Skeletal muscle cell (primary cell): ENCODE measurements at regions not wholly inside any gene's neighbourhood (a gene's known extent, or its start where the extent isn't known, plus 50 kb on each side); places are given as distances from the start of the nearest gene placed in this dataset.
"Not testable (repeated sequence)": the region's sequence is repeated elsewhere in the genome, so short reads cannot be mapped to it uniquely, and the experiment has no call there.

Experiments used
- DNase-seq: peaks from one replicate; pipeline ENCODE4 v3.0.0-alpha.2; 2010; ENCODE audit warnings: low read depth
- H3K4me3 ChIP-seq: 2 replicates; pipeline ENCODE4 v1.5.1; 2011; ENCODE audit warnings: low read depth, mild to moderate bottlenecking, control low read depth, low read length, moderate library complexity

DNA sequence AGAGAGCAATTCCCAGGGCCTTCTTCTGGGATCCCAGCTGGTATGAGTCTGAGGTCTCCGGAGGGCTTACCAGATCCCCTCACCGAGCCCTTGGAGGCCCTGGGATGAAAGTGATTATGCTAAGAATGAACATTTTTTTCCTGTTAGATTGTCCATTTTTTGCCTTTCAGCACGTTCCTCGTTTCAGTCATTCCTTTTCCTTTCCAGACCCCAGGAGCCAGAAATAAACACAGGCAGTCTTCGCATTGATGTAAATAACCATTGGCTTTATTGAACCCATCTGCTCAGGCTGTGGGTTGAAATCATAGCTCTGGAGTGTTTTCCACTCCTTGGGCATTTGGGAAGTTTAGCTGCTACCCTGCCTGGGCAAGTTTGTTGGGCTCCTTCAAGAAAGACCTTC, 320.9 kb upstream of the AUTS2 start:
- H3K4me3 ChIP-seq, result no peak overlapping the region
- DNase-seq, result no peak

DNA sequence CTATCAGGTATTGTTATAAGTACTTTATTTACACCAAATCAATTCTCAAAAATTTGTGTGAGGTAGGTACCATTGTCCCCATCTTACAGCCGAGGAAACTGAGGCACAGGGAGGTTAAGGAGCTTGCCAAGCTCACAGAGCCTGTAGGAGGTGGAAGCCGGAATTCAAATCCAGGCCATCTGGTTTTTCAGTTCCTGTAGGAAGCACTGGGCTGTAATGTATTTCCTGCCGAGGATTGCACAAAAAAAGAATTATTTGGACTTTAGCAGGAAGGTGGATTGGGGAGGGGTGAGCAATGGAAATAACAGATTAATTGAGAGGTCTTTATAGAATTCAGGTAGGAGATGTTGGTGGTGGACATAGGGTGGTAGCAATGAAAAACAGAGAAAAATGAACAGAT, 315.3 kb upstream of the AUTS2 start:
- no peak overlapping the region for H3K4me3 ChIP-seq
- no peak for DNase-seq

DNA sequence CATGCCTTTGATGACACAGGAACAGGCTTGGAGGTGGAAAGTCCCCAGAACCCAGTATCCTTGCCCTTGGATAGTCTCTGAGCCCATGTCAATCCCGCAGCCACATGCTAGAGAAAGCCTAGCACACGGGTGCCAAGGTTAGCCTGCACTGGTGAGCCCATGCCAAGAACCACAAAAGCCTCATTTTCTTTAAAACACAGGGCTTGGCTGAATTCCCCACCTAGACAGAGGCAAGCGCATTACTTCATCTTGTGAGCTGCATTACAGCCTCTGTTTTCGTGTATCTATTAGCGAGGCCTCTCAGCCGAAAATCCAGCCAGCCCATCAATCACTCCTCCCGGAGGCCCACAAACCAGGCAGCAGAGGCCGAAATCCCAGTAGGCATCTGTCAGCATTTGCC, 314.9 kb upstream of the AUTS2 start:
- no peak for DNase-seq
- no peak overlapping the region for H3K4me3 ChIP-seq

DNA sequence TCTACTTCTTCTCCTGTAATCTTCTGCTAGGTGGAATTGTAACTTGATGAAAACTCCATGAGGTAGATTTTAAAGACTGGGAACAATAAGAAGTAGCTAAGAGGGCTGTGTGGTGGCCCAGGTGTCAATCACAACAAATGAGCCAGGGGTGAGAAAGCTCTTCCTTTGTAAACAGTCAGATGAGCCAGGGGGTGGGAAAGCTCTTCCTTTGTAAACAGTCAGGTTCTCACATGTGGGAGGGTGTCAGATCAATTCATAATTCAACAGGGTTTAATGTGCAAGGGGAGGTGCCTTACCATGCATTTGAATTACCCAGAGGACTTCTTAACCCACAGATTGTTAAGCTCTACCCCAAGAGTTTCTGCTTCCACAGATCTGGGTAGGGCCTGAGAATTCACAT, 312.4 kb upstream of the AUTS2 start:
- DNase-seq, result no peak

DNA sequence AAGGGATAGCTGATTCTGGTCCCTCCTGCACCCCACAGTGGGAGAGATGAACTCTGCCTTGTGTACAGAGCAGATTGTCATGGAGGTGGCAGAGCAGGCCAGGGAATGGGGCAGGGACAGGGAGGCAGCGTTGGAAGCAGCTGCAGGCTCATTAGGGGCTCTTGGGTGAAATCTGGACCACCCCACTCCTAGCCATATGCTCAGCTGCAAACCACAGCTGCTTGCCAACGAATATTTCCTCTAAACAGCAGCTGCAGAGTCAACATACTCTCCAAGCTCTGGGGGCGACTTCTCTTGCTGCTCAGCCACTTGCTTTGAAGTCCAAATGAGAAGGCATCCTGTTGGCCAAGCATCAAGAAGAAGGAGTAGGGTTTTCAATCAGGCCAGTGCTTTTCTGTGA, 302.3 kb upstream of the AUTS2 start:
- no peak overlapping the region for H3K4me3 ChIP-seq
- DNase-seq, result no peak

More for the DNA sequence above, 312.4 kb upstream of the AUTS2 start:
- H3K4me3 ChIP-seq, result no peak overlapping the region

DNA sequence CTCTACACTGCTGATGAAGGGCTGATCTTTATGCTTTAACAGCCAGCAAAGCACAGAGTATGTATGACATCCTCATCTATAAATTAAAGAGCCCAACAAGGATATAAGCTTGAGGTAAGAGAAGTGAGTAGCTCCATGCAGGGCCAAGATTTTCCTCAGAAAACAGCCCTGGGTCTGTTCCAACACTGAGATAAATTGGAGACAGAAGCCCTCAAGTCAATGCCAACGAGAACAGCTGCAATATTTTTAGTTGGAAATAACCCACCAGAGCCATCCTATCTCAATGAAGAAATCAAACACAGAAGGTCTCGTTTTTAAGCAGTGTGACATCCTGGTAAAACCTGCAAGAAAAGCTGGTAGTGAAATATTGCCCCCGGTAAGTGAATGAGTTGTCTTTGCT, 297.0 kb upstream of the AUTS2 start:
- H3K4me3 ChIP-seq, result no peak overlapping the region
- DNase-seq, result no peak

DNA sequence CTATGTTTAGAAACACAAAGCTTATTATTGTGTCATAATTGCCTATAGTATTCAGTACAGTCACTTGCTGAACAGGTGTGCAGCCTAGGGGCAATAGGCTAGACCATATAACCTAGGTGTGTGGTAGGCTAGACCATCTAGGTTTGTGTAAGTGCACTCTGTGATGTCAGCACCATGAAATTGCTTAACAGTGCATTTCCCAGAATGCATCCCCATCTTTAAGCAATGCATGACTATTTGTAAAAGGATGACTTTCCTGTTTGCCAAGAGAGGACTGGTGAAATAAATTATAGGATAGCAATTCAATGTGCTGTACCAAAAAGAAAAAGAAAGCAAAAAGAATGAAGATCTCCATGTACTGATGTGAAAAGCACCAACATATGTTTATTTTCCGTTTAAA, 288.7 kb upstream of the AUTS2 start:
- H3K4me3 ChIP-seq, result no peak overlapping the region
- no peak for DNase-seq

DNA sequence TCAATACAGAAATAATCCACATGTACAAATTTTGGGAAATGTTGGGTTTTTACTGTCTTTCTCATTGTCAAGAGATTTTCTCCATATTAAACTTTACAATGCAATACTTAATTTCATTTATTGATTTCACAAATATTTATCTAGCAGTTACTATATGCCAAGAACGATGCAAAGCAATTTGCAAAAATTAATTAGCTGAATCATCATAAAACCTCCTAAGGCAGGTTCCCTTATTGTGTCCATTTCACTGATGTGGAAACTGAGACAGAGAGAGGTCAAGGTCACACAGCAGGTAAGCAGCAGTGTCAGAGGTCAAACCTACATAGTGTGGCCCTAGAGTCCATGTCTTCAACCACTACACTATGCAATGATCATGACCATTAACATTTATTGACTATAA, 286.8 kb upstream of the AUTS2 start:
- no peak overlapping the region for H3K4me3 ChIP-seq
- no peak for DNase-seq

DNA sequence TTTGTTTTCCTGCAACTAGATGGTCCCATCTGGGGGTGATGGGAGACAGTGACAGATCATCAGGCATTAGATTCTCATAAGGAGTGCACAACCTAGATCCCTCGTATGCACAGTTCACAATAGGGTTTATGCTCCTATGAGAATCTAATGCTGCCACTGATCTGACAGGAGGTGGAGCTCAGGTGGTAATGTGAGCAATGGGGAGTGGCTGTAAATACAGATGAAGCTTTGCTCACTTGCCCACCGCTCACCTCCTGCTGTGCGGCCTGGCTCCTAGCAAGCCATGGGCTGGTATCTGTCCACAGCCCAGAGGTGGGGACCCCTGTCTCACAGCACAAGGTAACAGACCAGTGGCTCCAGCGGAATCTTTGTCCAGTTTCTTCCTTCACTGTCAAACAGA, 284.4 kb upstream of the AUTS2 start:
- not testable (repeated sequence) for H3K4me3 ChIP-seq, DNase-seq

DNA sequence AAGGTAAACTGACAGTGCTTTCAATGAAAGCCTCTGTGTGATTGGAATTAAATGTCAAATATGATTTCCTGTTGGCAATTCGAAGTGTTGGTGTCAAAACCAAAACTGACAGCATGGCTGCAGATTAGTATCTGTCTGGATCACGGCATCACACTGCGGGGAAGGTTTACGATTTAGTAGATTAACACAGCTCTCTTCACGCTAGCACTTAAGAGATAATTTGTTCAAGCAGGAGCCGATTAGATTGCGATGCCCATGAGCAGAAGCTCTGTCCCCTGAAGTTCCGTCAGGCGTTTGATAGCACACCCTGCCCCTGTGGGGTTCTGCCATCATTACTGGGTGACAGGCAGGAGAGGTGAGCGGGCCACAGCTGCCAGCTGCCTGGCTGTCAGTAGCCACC, 279.5 kb upstream of the AUTS2 start:
- no peak for DNase-seq
- H3K4me3 ChIP-seq, result no peak overlapping the region

DNA sequence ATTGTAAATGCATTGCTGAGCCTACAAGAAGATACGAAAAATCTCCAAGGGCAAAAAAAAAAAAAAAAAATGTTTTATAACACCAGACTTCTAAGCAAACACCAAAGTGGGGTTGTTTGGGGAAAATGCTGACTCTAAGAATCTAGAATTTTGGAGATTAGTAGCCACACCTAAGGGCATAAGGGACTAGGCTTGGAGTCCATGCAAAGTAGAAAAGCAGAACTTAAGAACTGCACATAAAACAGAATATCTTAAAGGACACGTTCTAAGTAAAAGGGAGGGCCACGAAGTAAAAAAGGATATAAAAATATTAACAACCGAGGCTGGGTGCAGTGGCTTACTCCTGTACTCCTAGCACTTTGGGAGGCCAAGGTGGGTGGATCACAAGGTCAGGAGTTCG, 269.8 kb upstream of the AUTS2 start:
- no peak overlapping the region for H3K4me3 ChIP-seq
- DNase-seq, result no peak

DNA sequence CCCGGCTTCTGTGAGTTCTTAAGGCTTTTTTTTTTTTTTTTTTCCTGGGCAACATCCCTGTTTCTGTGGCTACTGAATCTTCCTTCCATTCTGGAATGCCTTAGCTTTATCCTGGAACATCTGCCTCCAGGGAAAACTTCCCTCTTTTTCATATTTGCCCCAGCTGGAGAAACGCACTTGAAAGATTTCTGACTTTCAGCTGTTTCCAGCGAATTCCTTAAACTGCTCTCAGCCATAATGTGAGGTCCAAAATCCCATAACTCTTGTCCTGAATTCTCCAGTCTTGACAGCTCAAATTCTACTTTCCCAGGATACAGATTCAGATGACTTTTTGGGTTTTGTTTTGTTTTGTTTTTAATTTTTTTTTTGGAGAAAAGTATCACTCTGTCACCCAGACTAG, 263.6 kb upstream of the AUTS2 start:
- no peak overlapping the region for H3K4me3 ChIP-seq
- DNase-seq, result no peak

DNA sequence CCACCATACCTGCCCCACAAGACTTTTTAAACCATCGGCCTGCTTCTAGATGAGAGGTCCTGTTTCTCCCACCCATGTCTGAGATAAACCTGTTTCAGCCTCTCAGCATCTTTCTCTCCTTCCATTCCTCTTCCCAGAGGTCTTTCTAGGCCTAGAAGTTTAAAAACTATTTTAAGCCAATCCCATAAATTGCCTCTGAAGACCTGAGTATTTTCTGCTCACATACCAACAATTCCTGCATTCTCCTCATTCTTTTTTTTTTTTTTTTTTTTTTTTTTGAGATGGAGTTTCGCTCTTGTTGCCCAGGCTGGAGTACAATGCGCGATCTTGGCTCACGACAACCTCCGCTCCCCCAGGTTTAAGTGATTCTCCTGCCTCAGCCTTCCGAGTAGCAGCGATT, 262.9 kb upstream of the AUTS2 start:
- no peak for DNase-seq
- no peak overlapping the region for H3K4me3 ChIP-seq

DNA sequence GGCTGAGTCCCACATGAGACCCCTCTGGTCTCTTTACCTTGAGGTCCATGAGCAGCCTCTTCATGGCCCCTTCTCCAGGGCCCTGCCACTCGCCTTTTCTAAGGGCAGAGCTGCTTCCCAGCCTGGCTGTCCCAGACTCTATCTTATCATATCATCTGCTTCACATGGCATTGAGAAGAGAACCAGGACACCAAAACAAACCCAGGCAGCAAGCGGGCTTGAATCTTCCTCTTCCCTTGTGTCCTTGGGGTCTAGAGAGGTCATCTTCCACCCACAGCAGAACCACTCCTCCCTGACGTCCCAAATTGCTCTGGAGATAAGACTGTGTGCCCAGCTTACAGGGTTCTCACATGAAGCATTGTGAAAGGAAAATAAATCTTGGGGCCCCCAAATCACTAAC, 261.3 kb upstream of the AUTS2 start:
- H3K4me3 ChIP-seq, result no peak overlapping the region

DNA sequence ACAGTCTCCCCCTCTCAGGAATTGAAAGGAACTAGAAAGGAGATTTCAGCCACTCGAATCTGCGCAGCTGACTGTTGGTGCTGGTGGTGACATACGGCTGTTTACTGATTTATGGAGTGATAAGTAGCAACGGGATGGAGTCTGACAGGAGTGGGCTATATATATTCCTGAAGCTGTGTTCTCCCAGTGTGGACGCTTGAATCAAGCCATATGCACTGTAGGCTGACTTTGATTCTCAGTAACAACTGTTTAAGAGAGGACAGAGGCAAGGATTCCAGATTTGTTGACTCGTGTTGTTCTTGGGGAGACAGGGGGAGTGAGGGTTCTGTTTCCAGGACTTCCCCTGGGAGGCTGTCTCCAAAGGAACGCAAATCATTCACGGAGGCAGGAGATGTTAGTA, 260.1 kb upstream of the AUTS2 start:
- no peak overlapping the region for H3K4me3 ChIP-seq
- no peak for DNase-seq

More for the DNA sequence above, 261.3 kb upstream of the AUTS2 start:
- no peak for DNase-seq

DNA sequence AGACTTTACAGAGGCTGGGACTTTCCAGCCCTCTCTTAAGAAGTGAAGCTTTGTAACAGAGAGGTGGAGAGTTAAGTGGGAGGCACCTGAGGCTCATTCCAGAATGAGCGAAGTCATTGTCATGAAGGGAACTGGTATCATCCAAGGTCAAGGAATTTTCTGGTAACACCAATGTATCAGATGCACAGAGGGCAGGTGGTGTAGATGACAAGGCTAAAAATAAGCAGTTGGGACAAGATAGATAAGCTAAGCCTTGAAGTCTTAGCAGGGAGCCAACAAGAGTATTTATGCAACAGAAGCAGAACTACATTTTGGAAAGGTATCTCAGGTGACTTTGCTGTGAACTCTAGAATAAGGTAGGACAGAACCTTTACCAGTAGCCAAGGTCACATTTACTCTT, 257.0 kb upstream of the AUTS2 start:
- DNase-seq, result no peak

DNA sequence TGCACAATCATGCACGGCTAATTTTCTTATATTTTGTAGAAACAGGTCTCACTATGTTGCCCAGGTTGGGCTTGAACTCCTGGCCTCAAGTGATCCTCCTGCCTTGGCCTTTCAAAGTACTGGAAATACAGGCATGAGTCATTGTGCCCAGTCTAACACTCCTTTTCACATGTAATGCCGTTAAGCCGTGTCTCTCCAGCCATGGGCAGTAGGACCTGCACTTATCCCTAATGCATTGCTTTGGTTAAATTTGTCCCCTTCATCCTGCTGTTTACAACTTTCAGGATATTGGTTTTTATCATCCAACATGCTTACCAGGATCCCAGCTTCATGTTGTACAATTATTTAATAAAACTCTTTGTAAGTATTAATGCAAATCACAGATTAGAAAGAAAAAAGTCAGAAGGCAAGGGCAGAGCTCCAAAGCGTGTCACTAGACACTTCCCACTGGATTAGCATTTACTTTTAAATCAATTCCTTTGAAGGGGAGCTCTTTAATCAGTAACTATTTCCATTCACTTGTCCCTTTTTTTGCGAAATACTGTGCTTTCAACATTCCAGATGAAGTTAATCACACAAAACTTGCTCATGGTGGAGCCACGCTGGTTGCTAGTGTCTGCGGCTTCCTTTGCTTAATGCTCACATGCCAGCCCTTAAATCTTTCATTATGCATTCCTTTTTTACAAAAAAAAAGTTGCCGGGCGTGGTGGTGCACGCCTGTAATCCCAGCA, 256.0 kb upstream of the AUTS2 start:
- no peak for DNase-seq
- H3K4me3 ChIP-seq, result no peak overlapping the region

More for the DNA sequence above, 257.0 kb upstream of the AUTS2 start:
- H3K4me3 ChIP-seq, result no peak overlapping the region

DNA sequence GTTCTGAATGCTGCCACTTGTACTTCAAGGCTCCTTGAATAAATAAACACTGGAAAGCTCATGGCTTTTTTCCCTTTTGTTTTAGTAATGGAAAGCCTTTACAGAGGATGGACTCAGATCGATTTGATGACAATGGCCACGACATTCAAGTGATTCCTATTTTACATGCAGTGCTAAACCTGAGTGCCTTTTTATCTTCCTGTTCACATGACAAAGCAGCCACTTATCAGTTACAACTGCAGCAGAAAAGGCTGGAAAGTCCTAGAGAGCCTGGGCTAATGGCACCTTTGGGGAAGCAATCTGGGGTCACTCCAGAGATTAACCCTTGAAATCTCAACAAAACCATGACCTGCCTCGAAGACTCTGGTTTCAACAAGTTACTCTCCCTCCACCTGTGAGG, 249.0 kb upstream of the AUTS2 start:
- H3K4me3 ChIP-seq, result no peak overlapping the region
- DNase-seq, result no peak

DNA sequence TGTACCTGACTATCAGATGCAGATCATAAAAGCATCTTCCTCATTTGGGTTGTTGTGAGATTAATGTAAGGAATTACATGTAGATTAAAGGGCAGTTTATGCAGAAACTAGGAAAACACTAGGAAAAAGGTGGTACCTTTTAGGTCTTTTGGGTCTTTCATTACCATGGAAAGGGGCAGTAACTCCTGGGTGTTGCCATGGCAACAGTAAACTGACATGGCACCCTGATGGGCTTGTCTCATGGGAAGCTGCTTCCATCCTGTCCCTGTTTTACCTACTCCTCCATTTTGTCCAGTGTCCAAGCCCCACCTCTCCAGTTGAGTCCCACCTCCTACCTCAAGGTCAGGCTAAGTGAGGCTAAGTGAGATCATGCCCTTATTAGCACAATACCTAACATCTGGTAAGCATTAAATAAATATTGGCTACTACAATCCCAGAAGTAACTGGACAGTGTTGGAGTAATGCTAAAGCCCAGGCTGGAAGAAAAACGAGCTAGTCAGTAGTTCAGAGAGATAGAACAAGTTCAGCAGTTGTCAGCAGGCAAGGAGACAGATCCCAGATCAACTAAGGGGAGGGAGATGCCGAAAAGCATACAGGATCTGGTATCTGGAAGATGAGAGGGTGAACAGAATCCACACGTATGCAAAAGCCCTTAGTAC, 240.0 kb upstream of the AUTS2 start:
- DNase-seq, result no peak

DNA sequence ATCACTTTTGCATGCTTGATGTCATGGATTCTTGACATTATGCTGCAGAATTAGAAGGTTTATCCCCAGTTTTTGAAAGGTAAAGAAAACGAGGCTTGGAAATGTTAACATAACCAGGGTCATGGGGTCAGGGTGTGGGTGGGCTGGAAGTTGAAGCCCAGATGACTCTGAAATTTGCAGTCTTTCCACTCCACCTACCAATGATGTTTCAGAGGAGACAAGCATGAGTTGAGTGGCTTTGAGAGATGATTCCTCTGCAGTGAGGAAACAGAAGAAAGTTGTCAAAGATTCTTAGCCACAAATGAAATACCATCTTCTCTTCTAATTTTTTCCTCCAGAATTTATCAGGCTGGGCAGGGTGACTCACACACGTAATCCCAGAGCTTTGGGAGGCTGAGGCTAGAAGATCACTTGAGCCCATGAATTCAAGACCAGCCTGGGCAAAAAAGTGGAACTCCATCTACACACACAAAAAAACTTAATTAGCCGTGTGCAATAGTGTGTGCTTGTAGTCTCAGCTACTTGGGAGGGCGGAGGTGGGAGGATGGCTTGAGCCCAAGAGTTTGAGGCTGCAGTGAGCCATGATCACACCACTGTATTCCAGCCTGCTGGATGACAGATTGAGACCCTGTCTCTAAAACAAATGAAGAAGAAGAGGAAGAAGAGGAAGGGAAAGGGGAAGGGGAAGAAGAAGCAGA, 239.1 kb upstream of the AUTS2 start:
- H3K4me3 ChIP-seq, result no peak overlapping the region
- no peak for DNase-seq

More for the DNA sequence above, 240.0 kb upstream of the AUTS2 start:
- H3K4me3 ChIP-seq, result no peak overlapping the region

DNA sequence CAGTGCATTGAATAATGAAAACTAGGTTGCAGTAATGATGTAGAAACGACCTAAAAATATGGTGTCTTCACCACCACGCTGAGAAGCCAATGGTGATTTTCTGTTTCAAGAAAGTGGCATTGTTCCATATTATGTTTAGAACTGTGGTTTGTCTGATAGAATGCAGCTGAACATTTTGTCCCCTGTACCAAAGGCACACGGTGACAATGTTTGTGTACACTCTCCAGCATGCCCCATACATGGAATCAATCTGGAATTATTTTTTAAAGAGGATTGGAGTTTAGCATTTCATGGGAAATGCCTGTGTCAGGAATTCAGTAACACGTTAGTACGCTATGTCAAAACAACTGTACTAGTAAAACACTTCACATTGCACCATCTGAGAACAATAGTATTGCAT, 237.4 kb upstream of the AUTS2 start:
- DNase-seq, result no peak
- H3K4me3 ChIP-seq, result no peak overlapping the region
